ENCODE measurements at regions not wholly inside any gene's neighbourhood (a gene's known extent, or its start where the extent isn't known, plus 50 kb on each side); places are given as distances from the start of the nearest gene placed in this dataset.

GRCh38 chr2:162965191-162965590, 126.6 kb upstream of the KCNH7 start:
- DNase-seq (ENCODE audit: low read depth in 2 of 2), result no peak

- DNase-seq (ENCODE audit: low read depth in 2 of 2), result no peak
Measured at GRCh38 chr2:162964513-162964912, 125.9 kb upstream of the KCNH7 start.

- DNase-seq (ENCODE audit: low read depth in 2 of 2), result no peak
Measured at GRCh38 chr2:162963156-162963555, 124.6 kb upstream of the KCNH7 start.

GRCh38 chr2:162945785-162946184, 107.2 kb upstream of the KCNH7 start:
- DNase-seq (ENCODE audit: low read depth in 2 of 2), result no peak

GRCh38 chr2:162938387-162938786, 99.8 kb upstream of the KCNH7 start:
- DNase-seq (ENCODE audit: low read depth in 2 of 2), result no peak

- DNase-seq (ENCODE audit: low read depth in 2 of 2), result no peak
Measured at GRCh38 chr2:162934191-162934590, 95.6 kb upstream of the KCNH7 start.

- DNase-seq (ENCODE audit: low read depth in 2 of 2), result no peak
Measured at GRCh38 chr2:162932416-162932815, 93.8 kb upstream of the KCNH7 start.

- DNase-seq (ENCODE audit: low read depth in 2 of 2), result no peak
Measured at GRCh38 chr2:162929571-162929970, 91.0 kb upstream of the KCNH7 start.

GRCh38 chr2:162928356-162928755, 89.8 kb upstream of the KCNH7 start:
- DNase-seq (ENCODE audit: low read depth in 2 of 2), result no peak

GRCh38 chr2:162926907-162927306, 88.3 kb upstream of the KCNH7 start:
- DNase-seq (ENCODE audit: low read depth in 2 of 2), result peak in 1 of 2 experiments; percentile 5

GRCh38 chr2:162926501-162926900, 87.9 kb upstream of the KCNH7 start:
- DNase-seq (ENCODE audit: low read depth in 2 of 2), result peak; percentile 39 to 42

GRCh38 chr2:162925595-162925994, 87.0 kb upstream of the KCNH7 start:
- no peak for DNase-seq (ENCODE audit: low read depth in 2 of 2)

- DNase-seq (ENCODE audit: low read depth in 2 of 2), result no peak
Measured at GRCh38 chr2:162919111-162919510, 80.5 kb upstream of the KCNH7 start.

GRCh38 chr2:162917626-162918025, 79.1 kb upstream of the KCNH7 start:
- no peak for DNase-seq (ENCODE audit: low read depth in 2 of 2)

- no peak for DNase-seq (ENCODE audit: low read depth in 2 of 2)
Measured at GRCh38 chr2:162916286-162916801, 77.8 kb upstream of the KCNH7 start.

- no peak for DNase-seq (ENCODE audit: low read depth in 2 of 2)
Measured at GRCh38 chr2:162915858-162916257, 77.3 kb upstream of the KCNH7 start.

- DNase-seq (ENCODE audit: low read depth in 2 of 2), result no peak
Measured at GRCh38 chr2:162914161-162914560, 75.6 kb upstream of the KCNH7 start.

- no peak for DNase-seq (ENCODE audit: low read depth in 2 of 2)
Measured at GRCh38 chr2:162912787-162913186, 74.2 kb upstream of the KCNH7 start.

GRCh38 chr2:162908567-162908966, 70.0 kb upstream of the KCNH7 start:
- no peak for DNase-seq (ENCODE audit: low read depth in 2 of 2)

GRCh38 chr2:162890690-162891311, 52.2 kb upstream of the KCNH7 start:
- peak; percentile 30 to 35 for DNase-seq (ENCODE audit: low read depth in 2 of 2)

- no peak for DNase-seq (ENCODE audit: low read depth in 2 of 2)
Measured at GRCh38 chr2:162888652-162889051, 50.1 kb upstream of the KCNH7 start.
